HCT116 (cell line): ENCODE measurements at regions not wholly inside any gene's neighbourhood (a gene's known extent, or its start where the extent isn't known, plus 50 kb on each side); places are given as distances from the start of the nearest gene placed in this dataset.

Source experiments
- ATAC-seq: fragments of 200-7000 bp; cut with Tn5 transposase; 2 replicates; pipeline ENCODE4 v1.9.1; 2020; ENCODE audit warnings: mild to moderate bottlenecking, moderate library complexity
- BruUV-seq: library from RNA; stranded (reverse); fragments of 400-500 nt; replicated peaks from 2 replicates; lab custom pipeline; 2021; lab: Mats Ljungman, UMichigan
- CTCF ChIA-PET: fragments of 300-600 bp; sonication (Branson Sonifier 250); formaldehyde crosslinking; loops from one replicate; lab custom pipeline; 2021; ENCODE audit warnings: antibody characterized with exemption; lab: Charles Lee
- POLR2A ChIA-PET: fragments of 300-600, 350-600 bp; sonication (Branson Sonifier 250); formaldehyde crosslinking; loops from one replicate; lab custom pipeline; 2021; ENCODE audit warnings: antibody characterized with exemption; lab: Charles Lee
- RAD21 ChIA-PET, 2 experiments: fragments of 300-600 bp; sonication (Branson Sonifier 250); formaldehyde crosslinking; loops; one replicate each; lab custom pipeline; 2023; ENCODE audit warnings: low total read pairs in 2 of 2; ENCODE audit not compliant: uncharacterized antibody in 2 of 2, unreplicated experiment in 2 of 2, low non-redundant PET in 1 of 2; lab: Charles Lee
- DNase-seq: peaks from one replicate; pipeline ENCODE4 v3.0.0-alpha.2; 2010; ENCODE audit warnings: low read depth, low spot score
- H2AFZ ChIP-seq: fragments of 200-600 bp; shearing (Covaris generic), sonication (generic); 2 replicates; pipeline ENCODE4 v1.6.1; 2017; ENCODE audit warnings: low read depth, mixed run types, mixed read lengths, antibody characterized with exemption, low read length; ENCODE audit not compliant: poor library complexity, severe bottlenecking
- H3K27ac ChIP-seq: 2 replicates; pipeline ENCODE4 v1.5.1; 2012; ENCODE audit warnings: low read depth, low read length
- H3K27me3 ChIP-seq: fragments of 200-600 bp; sonication (generic); 2 replicates; pipeline ENCODE4 v1.6.1; 2016; ENCODE audit warnings: mixed run types, low read length, mixed read lengths; ENCODE audit not compliant: insufficient read depth
- H3K36me3 ChIP-seq, 2 experiments: fragments of 200-500 bp in 1 of 2; fragments of 200-600 bp in 1 of 2; sonication (Bioruptor generic) in 1 of 2; sonication (generic) in 1 of 2; 2 replicates each; pipeline versions ENCODE4 v1.5.1 to v1.6.1; 2014 to 2016; ENCODE audit warnings: low read length in 2 of 2, inconsistent platforms in 1 of 2, mixed read lengths in 1 of 2, mixed run types in 1 of 2; ENCODE audit not compliant: insufficient read depth in 2 of 2, control insufficient read depth in 1 of 2
- H3K4me1 ChIP-seq, 2 experiments: fragments of 200-600 bp in 1 of 2; sonication (generic) in 1 of 2; 2 replicates each; pipeline versions ENCODE4 v1.5.1 to v1.6.1; 2012 to 2017; ENCODE audit warnings: low read length in 2 of 2, inconsistent platforms in 1 of 2, mild to moderate bottlenecking in 1 of 2, mixed read lengths in 1 of 2, mixed run types in 1 of 2, moderate library complexity in 1 of 2; ENCODE audit not compliant: insufficient read depth in 2 of 2, control insufficient read depth in 1 of 2
- H3K4me2 ChIP-seq: fragments of 200-600 bp; sonication (generic); 2 replicates; pipeline ENCODE4 v1.6.1; 2017; ENCODE audit warnings: mixed run types, low read length, mixed read lengths
- H3K4me3 ChIP-seq, 2 experiments: fragments of 200-600 bp in 1 of 2; sonication (generic) in 1 of 2; replicated peaks in 1 of 2; 2 replicates each; pipeline ENCODE4 v1.5.1; 2011 to 2016; ENCODE audit warnings: low read length in 2 of 2, control low read depth in 1 of 2, low read depth in 1 of 2, mild to moderate bottlenecking in 1 of 2, mixed read lengths in 1 of 2, mixed run types in 1 of 2
- H3K79me2 ChIP-seq: fragments of 200-600 bp; sonication (generic); 2 replicates; pipeline ENCODE4 v1.6.1; 2017; ENCODE audit warnings: mild to moderate bottlenecking, mixed run types, low read length, moderate library complexity, mixed read lengths; ENCODE audit not compliant: insufficient read depth
- H3K9ac ChIP-seq: fragments of 200-600 bp; sonication (generic); 2 replicates; pipeline ENCODE4 v1.6.1; 2016; ENCODE audit warnings: low read length, mixed read lengths
- H3K9me2 ChIP-seq: fragments of 200-600 bp; sonication (generic), shearing (Covaris generic); 2 replicates; pipeline ENCODE4 v1.6.1; 2017; ENCODE audit warnings: mixed run types, mild to moderate bottlenecking, moderate library complexity; ENCODE audit not compliant: insufficient read depth
- H3K9me3 ChIP-seq, 2 experiments: fragments of 200-500 bp in 1 of 2; fragments of 200-600 bp in 1 of 2; sonication (Bioruptor generic) in 1 of 2; sonication (generic) in 1 of 2; 2 replicates each; pipeline ENCODE4 v1.6.1; 2014 to 2017; ENCODE audit warnings: low read length in 2 of 2, mixed read lengths in 2 of 2, inconsistent platforms in 1 of 2, low read depth in 1 of 2, mild to moderate bottlenecking in 1 of 2, mixed run types in 1 of 2, moderate library complexity in 1 of 2; ENCODE audit not compliant: control insufficient read depth in 1 of 2, insufficient read depth in 1 of 2
- H4K20me1 ChIP-seq: fragments of 200-600 bp; sonication (generic), shearing (Covaris generic); 2 replicates; pipeline ENCODE4 v1.6.1; 2017; ENCODE audit warnings: mixed run types, mild to moderate bottlenecking, moderate library complexity; ENCODE audit not compliant: insufficient read depth
- ATF3 ChIP-seq: IDR thresholded peaks from 2 replicates; pipeline ENCODE4 v1.6.1; 2012
- CBX3 ChIP-seq: IDR thresholded peaks from 2 replicates; pipeline ENCODE4 v1.6.1; 2012; ENCODE audit warnings: low read depth
- CEBPB ChIP-seq: IDR thresholded peaks from 2 replicates; pipeline ENCODE4 v1.6.1; 2012; ENCODE audit warnings: low read depth
- CTCF ChIP-seq, 3 experiments: fragments of 200-600 bp in 1 of 3; sonication (generic) in 1 of 3; IDR thresholded peaks in 2 of 3; conservative IDR thresholded peaks in 1 of 3; 2 replicates each; pipeline ENCODE4 v1.5.1; 2012 to 2017; ENCODE audit warnings: low read depth in 2 of 3, low read length in 2 of 3, antibody characterized with exemption in 1 of 3, borderline replicate concordance in 1 of 3, control low read depth in 1 of 3, mild to moderate bottlenecking in 1 of 3, mixed read lengths in 1 of 3, mixed run types in 1 of 3, moderate library complexity in 1 of 3; ENCODE audit not compliant: insufficient read depth in 1 of 3
- EZH2 ChIP-seq: fragments of 200-600 bp; sonication (generic); IDR thresholded peaks from 2 replicates; pipeline ENCODE4 v1.6.1; 2017; ENCODE audit warnings: antibody characterized with exemption, mixed run types
- JUND ChIP-seq: IDR thresholded peaks from 2 replicates; pipeline ENCODE4 v1.6.1; 2012
- MAX ChIP-seq: IDR thresholded peaks from 2 replicates; pipeline ENCODE4 v1.6.1; 2012
- POLR2AphosphoS5 ChIP-seq: IDR thresholded peaks from 2 replicates; pipeline ENCODE4 v1.6.1; 2011; ENCODE audit warnings: mild to moderate bottlenecking, low read depth, low read length, moderate library complexity
- REST ChIP-seq: IDR thresholded peaks from 2 replicates; pipeline ENCODE4 v1.6.1; 2012; ENCODE audit warnings: low read depth
- TCF7L2 ChIP-seq: IDR thresholded peaks from 2 replicates; pipeline ENCODE4 v1.7.0; 2011; ENCODE audit warnings: borderline replicate concordance, inconsistent platforms; ENCODE audit not compliant: insufficient read depth, insufficient read length; ENCODE audit errors: extremely low read depth
- ZBTB33 ChIP-seq: IDR thresholded peaks from 2 replicates; pipeline ENCODE4 v1.6.1; 2011; ENCODE audit warnings: mild to moderate bottlenecking, low read length, moderate library complexity; ENCODE audit not compliant: insufficient replicate concordance; ENCODE audit errors: extremely low read depth
- ZFX ChIP-seq: fragments of 450-650 bp; IDR thresholded peaks from 2 replicates; pipeline ENCODE4 v1.6.1; 2017
- ZNF274 ChIP-seq: fragments of 200-500 bp; sonication (Bioruptor generic); IDR thresholded peaks from 2 replicates; pipeline ENCODE4 v1.6.1; 2014; ENCODE audit warnings: mild to moderate bottlenecking, low read depth, low read length, inconsistent platforms
- intact Hi-C: fragments of 100-400 bp; cut with micrococcal nuclease; formaldehyde crosslinking; loops from 2 replicates; pipeline ENCODE4 v1.10.0; 2022

- TF ChIP-seq CTCF (IDR thresholded peaks at IDR 0.05 in 2 of 3, conservative IDR thresholded peaks at IDR 0.05 in 1 of 3; ENCODE audit: borderline replicate concordance in 1 of 3, insufficient read depth in 1 of 3, low read depth in 2 of 3, low read length in 2 of 3) (no peak), ZFX (no peak)
These were observed 1199.1 kb downstream of the CNTNAP5 start (continued) for GRCh38 chr2:125224188-125224587.

GRCh38 chr2:125224830-125225229, 1199.7 kb downstream of the CNTNAP5 start:
- DNase-seq (no peak), ATAC-seq (no peak)
- Histone ChIP-seq H3K4me2 (no peak overlapping the region), H3K9me3 (peaks cover 16 to 19% of the 10 kb centered on the region in 2 experiments; a peak in 2 of 4 replicates), H3K9me2 (no peaks in the 10 kb centered on the region), H4K20me1 (no peaks in the 10 kb centered on the region), H2AFZ (no peak overlapping the region), H3K9ac (no peak overlapping the region), H3K4me3 (no peak overlapping the region), H3K36me3 (no peaks in the 10 kb centered on the region), H3K79me2 (no peaks in the 10 kb centered on the region), H3K27ac (no peak overlapping the region), H3K27me3 (no peaks in the 10 kb centered on the region), H3K4me1 (no peaks in the 10 kb centered on the region)
- ChIA-PET POLR2A (no interaction called here), CTCF (no interaction called here), RAD21 (no interaction called here)
- no peak for TF ChIP-seq ZNF274
- TF ChIP-seq POLR2AphosphoS5, result no peak
- no peak for TF ChIP-seq ATF3
- TF ChIP-seq ZBTB33, result no peak
- no peak for TF ChIP-seq JUND
- TF ChIP-seq CBX3, result no peak
- no peak for TF ChIP-seq CEBPB
- TF ChIP-seq REST, result no peak
- no peak for TF ChIP-seq EZH2
- TF ChIP-seq MAX, result no peak
- no peak for TF ChIP-seq TCF7L2
- no TSS peak for BruUV-seq
- intact Hi-C loops, result no loop called here
